ENCODE measurements at regions not wholly inside any gene's neighbourhood (a gene's known extent, or its start where the extent isn't known, plus 50 kb on each side); places are given as distances from the start of the nearest gene placed in this dataset.

- no peak for DNase-seq (ENCODE audit: low spot score)
These were observed 106.7 kb upstream of the CADPS start for GRCh38 chr3:62981962-62982361.

DNA sequence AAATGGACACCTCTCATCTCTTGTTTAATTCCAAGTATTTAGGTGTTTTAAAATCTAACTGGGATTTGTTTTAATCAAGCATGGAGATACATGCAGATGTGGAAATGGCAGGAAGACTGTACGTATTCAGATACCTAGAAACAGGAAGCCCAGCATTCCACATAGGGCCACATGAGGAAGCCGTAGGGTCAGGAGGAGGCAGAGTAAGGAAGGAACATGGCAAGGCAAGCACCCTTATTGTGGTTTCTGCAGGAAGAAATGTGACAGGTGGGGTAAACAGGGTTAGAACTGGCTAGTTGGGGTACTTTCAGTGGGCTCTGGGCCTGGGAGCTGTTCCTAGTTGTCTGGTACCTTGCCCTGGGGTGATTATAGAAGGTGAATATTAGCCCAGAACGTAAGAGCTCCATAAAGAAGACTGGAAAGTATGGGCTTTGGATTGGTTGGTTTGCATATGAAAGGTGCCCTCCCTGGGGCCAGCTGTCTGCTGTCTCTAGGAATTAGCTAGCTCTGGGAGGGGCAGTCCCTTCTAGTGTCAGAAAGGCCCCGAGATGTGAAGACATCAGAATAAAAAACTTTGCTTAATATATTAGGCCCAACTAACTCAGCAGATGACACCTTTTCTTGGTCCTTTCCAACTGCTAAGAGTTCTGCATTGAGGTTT, 107.7 kb upstream of the CADPS start:
- no peak for DNase-seq (ENCODE audit: low spot score)

DNA sequence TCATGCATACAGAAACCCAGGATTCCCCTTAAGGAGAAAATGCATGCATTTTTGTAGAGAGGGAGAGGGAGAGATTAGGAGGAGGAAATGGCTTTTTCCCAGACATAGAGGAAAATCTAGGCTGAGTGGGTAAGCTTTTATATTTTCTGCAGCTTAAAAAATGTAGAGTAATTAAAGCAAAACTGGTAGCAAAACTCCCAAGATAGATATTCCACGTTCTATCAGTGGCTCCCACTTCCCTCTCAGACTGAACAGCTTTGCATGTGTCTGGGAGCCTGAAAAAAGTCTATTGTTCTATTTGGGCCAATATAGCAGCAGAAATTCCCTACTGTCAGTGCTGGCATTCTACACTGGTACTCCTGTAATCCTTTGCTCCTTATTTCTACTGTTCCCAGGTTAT, 110.8 kb upstream of the CADPS start:
- DNase-seq (ENCODE audit: low spot score), result no peak

DNA sequence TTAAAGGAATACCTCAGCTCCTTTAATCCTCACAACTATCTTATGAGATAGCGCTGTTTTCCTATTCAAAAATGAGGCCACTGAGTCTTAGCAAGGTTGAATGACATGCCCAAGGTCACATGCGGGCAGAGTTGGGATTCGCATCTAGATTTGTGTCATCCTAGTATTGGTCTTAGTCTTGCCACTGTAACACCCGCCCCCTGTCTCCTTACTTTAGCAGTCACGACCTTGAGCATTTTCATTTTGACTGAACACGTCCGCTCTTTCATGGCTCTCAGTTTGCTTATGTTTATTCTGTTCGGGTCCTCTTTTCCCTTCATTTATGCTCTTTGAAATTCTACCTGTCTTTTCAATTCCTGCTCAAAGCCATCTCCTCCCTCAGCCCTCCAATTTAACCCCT, 112.5 kb upstream of the CADPS start:
- no peak for DNase-seq (ENCODE audit: low spot score)

DNA sequence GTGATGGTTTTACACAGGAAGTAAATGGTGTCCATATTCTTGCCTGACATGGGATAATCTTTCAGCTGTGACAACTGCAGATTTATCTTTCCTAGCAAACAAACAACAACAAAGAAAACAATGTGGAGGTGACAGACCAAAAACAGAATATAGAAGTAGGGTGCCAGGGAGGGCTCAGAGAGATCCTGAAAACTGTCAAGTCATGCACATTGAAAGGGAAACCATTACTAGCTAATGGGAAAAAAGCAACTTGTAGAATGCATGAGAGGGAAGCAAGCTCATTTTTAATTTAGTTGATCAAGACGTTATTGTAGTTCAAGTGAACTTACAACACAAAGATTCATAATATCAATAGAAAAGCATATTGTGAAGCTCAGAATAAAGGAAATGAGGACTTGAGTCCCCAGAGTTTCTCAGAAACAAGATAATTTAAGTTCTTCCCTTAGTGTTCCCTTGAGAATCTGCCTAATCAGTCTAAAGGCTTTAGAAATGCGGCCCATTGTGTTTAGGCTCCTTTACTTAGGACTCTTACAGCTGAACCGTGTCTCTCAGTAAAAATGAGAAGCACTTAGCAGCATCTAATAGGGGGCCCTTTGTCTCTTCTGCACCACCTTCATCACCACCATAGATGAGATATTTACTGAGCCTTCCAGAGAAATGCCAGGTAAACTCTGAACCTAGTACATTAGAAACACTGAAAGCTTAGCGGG, 115.6 kb upstream of the CADPS start:
- no peak for DNase-seq (ENCODE audit: low spot score)

DNA sequence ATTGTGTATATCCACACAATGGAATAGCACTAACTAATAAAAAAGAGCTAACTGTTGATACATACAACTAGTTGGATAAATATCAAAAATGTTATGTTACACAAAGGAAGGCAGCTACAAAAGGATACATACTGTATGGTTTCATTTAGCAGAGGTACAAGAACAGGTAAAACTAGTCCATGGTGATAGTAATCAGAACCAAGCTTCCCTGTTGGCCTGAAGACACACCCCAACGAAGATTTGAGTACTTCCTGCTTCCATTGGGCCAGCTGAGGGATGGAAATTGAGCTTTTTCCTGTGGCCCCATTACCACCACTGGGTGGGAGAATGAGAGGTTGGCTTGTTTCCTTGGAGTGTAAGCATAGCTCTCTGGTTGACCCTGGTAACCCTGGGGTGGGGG, 117.3 kb upstream of the CADPS start:
- no peak for DNase-seq (ENCODE audit: low spot score)

- DNase-seq (ENCODE audit: low spot score), result no peak
These were observed 119.9 kb upstream of the CADPS start for GRCh38 chr3:62995119-62995518.

GRCh38 chr3:62995530-62995929, 120.3 kb upstream of the CADPS start:
- DNase-seq (ENCODE audit: low spot score), result no peak

DNA sequence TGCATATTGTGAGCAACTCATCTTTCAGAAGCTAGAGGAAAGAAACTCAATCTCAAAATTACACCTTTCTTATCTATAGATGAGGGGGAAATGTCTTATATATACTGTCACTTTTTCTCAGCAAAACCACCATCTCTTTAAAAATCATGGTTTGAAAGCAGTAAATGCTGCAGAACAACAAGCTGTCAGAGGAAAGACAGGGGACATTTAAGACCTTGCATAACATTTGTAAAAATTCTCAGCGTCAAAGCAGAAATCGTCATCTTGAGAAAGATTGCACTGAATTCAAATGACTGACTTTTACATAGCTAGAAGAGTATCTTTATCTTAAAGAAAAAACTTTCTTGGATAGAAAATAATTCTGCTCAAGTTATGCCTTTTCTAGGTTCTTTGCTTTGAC, 122.2 kb upstream of the CADPS start:
- no peak for DNase-seq (ENCODE audit: low spot score)

DNA sequence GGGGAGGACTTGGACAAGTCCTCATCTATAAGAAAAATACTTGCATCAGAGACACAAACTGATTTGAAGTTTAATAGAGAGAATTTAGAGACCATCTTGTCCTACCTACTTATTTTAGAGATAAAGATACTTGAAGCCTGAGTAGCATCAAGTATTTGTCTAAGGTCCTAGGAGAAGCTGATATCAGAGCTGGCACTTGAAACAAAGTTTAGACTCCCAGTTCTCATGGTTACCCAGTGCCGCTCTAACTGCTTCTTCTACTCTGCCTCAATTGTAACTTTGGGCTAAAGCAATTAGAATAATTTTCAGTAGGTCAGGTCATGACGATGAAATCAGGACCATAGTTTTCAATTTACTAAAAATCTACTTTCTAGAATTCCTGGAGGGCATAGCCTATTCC, 123.9 kb upstream of the CADPS start:
- DNase-seq (ENCODE audit: low spot score), result no peak

DNA sequence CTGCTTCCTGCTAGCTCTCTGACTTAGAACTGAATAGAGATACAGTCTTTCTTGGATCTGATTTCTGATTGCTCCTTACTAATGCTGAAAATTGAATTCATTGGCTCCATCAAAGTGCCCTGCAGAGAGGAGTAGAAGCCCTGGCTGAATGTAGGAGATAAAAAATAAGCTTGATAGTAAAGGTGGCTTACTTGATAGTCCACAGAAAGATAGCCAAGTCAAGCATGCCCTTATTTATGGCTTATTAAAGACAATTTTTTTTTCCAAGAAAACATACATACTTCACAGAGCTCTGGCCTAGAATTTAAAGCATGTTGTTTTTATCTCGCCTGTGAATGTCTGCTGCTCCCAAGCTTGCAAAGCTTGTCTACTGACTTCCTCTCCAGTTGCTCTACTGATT, 124.6 kb upstream of the CADPS start:
- no peak for DNase-seq (ENCODE audit: low spot score)

- no peak for DNase-seq (ENCODE audit: low spot score)
These were observed 129.2 kb upstream of the CADPS start for GRCh38 chr3:63004448-63004847.

DNA sequence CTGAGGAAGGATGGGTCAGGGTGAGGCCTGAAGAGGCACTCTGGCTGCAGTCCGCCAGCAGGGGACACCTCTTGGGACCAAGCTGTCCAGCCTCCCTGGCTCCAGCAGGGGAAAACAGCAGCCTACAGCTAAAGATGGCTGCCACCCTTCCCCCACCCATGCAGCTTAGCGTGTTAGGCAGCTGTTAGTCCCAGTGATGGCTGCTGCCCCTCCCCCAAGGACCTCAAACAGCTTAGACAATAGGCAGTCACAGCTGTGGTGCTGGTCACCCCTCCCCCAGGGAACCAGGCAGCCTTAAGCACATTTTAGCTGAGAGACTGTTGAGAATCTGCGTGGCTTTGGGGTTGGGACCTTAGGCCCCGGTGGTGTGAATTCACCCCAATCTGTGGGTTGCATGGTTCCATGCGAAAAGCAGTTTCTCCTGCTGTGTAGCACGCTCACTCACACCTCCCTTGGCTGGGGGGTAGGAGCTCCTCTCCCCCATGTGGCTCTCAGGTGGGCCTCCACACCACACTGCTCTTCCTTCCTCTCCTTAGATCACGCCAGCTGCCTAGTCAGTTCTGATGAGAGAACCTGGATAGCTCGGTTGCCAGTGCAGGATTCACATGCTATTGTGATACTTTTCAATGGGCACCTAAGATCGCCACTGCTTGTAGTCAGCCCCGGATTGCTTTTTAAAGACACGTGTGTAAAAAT, 140.5 kb upstream of the CADPS start:
- no peak for DNase-seq (ENCODE audit: low spot score)

GRCh38 chr3:63022114-63022513, 146.9 kb upstream of the CADPS start:
- DNase-seq (ENCODE audit: low spot score), result no peak

DNA sequence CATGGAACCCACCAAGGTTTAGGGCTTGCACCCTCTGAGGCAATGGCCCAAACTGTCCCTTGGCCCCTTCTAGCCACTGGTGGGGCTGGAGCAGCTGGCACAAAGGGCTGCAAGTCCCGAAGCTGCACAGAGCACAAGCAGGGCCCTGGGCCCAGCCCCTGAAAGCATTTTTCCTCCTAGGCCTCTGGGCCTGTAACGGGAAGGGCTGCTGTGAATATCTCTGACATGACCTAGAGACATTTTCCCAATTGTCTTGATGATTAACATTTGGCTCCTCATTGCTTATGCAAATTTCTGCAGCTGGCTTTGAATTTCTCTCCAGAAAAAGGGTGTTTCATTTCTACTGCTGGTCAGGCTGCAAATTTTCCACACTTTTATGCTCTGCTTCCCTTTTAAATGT, 151.5 kb upstream of the CADPS start:
- no peak for DNase-seq (ENCODE audit: low spot score)

GRCh38 chr3:63029326-63029725, 154.1 kb upstream of the CADPS start:
- no peak for DNase-seq (ENCODE audit: low spot score)

GRCh38 chr3:63029921-63030320, 154.7 kb upstream of the CADPS start:
- no peak for DNase-seq (ENCODE audit: low spot score)

- DNase-seq (ENCODE audit: low spot score), result no peak
These were observed 155.4 kb upstream of the CADPS start for GRCh38 chr3:63030666-63031065.

- DNase-seq (ENCODE audit: low spot score), result no peak
These were observed 157.7 kb upstream of the CADPS start for GRCh38 chr3:63032881-63033280.

- DNase-seq (ENCODE audit: low spot score), result no peak
These were observed 158.9 kb upstream of the CADPS start for GRCh38 chr3:63034101-63034500.

- no peak for DNase-seq (ENCODE audit: low spot score)
These were observed 161.9 kb upstream of the CADPS start for GRCh38 chr3:63037116-63037515.

GRCh38 chr3:63042833-63043232, 167.6 kb upstream of the CADPS start:
- DNase-seq (ENCODE audit: low spot score), result no peak

GRCh38 chr3:63043631-63044030, 168.4 kb upstream of the CADPS start:
- no peak for DNase-seq (ENCODE audit: low spot score)

Measured in germinal center (tissue), 1 donor.